SK-N-SH treated with all-trans-retinoic acid at 6 μM for 48 hours (cell line): ENCODE measurements at regions not wholly inside any gene's neighbourhood (a gene's known extent, or its start where the extent isn't known, plus 50 kb on each side); places are given as distances from the start of the nearest gene placed in this dataset.

ENCODE experiments used
- BACH2 ChIP-seq: fragments of 250-450 bp; sonication (Bioruptor Pico); IDR thresholded peaks from 2 replicates; pipeline ENCODE4 v1.9.0; 2021; ENCODE audit warnings: mild to moderate bottlenecking, borderline replicate concordance
- OSR1 ChIP-seq: fragments of 250-450 bp; sonication (Bioruptor Pico); IDR thresholded peaks from 2 replicates; pipeline ENCODE4 v1.8.0; 2022; ENCODE audit warnings: moderate library complexity, mild to moderate bottlenecking, inconsistent platforms
- PATZ1 ChIP-seq: fragments of 250-450 bp; sonication (Bioruptor Pico); IDR thresholded peaks from 2 replicates; pipeline ENCODE4 v1.8.0; 2020; ENCODE audit warnings: mild to moderate bottlenecking, moderate library complexity, borderline replicate concordance
- PPARA ChIP-seq: fragments of 250-450 bp; sonication (Bioruptor Pico); IDR thresholded peaks from 2 replicates; pipeline ENCODE4 v1.5.0; 2020; ENCODE audit warnings: mild to moderate bottlenecking, borderline replicate concordance
- ZFP3 ChIP-seq: fragments of 250-450 bp; sonication (Bioruptor Pico); IDR thresholded peaks from 2 replicates; pipeline ENCODE4 v1.5.0; 2020; ENCODE audit warnings: mild to moderate bottlenecking, moderate library complexity

GRCh38 chr13:90374168-90374567 is 973.3 kb upstream of the MIR17HG start:
- TF ChIP-seq PPARA (CRISPR knock-in tag) (no peak), ZFP3 (CRISPR knock-in tag) (no peak), OSR1 (CRISPR knock-in tag) (no peak), BACH2 (CRISPR knock-in tag) (no peak), PATZ1 (CRISPR knock-in tag) (no peak)
